ENCODE measurements at regions not wholly inside any gene's neighbourhood (a gene's known extent, or its start where the extent isn't known, plus 50 kb on each side); places are given as distances from the start of the nearest gene placed in this dataset.

GRCh38 chr6:11853678-11854407, 75.2 kb upstream of the ADTRP start:
- DNase-seq (ENCODE audit: low read depth), result no peak
- H3K27me3 ChIP-seq (ENCODE audit: control insufficient read depth, insufficient read depth, low read length), result no peaks in the 10 kb centered on the region
- H3K4me3 ChIP-seq (ENCODE audit: low read depth, low read length), result no peak overlapping the region
- ChIA-PET CTCF (no interaction called here), POLR2A (no interaction called here)
- no peaks in the 10 kb centered on the region for H3K36me3 ChIP-seq (ENCODE audit: control insufficient read depth, insufficient read depth, low read length)
- no peak for TF ChIP-seq CTCF (IDR thresholded peaks at IDR 0.05; ENCODE audit: insufficient read depth, low read depth, low read length)

- Histone ChIP-seq H3K4me3 (ENCODE audit: low read depth, low read length) (no peak overlapping the region), H3K36me3 (ENCODE audit: control insufficient read depth, insufficient read depth, low read length) (no peaks in the 10 kb centered on the region), H3K27me3 (ENCODE audit: control insufficient read depth, insufficient read depth, low read length) (no peaks in the 10 kb centered on the region)
- no peak for DNase-seq (ENCODE audit: low read depth)
- TF ChIP-seq CTCF (IDR thresholded peaks at IDR 0.05; ENCODE audit: insufficient read depth, low read depth, low read length), result no peak
- POLR2A ChIA-PET, result no interaction called here
- CTCF ChIA-PET, result interaction anchor here (0.8 to 1.0 kb wide), 2 partner anchors 11 to 14 kb away, joined by 3 read pairs; no protein-coding TSS in a partner anchor
Measured at GRCh38 chr6:11852061-11852651, 73.6 kb upstream of the ADTRP start.

GRCh38 chr6:11851387-11851786, 72.8 kb upstream of the ADTRP start:
- peak; percentile 81 for DNase-seq (ENCODE audit: low read depth)
- Histone ChIP-seq H3K36me3 (ENCODE audit: control insufficient read depth, insufficient read depth, low read length) (no peaks in the 10 kb centered on the region), H3K27me3 (ENCODE audit: control insufficient read depth, insufficient read depth, low read length) (no peaks in the 10 kb centered on the region), H3K4me3 (ENCODE audit: low read depth, low read length) (no peak overlapping the region)
- no peak for TF ChIP-seq CTCF (IDR thresholded peaks at IDR 0.05; ENCODE audit: insufficient read depth, low read depth, low read length)
- POLR2A ChIA-PET, result no interaction called here
- CTCF ChIA-PET, result no interaction called here

- no peaks in the 10 kb centered on the region for H3K27me3 ChIP-seq (ENCODE audit: control insufficient read depth, insufficient read depth, low read length)
- no peak for DNase-seq (ENCODE audit: low read depth)
- no peaks in the 10 kb centered on the region for H3K36me3 ChIP-seq (ENCODE audit: control insufficient read depth, insufficient read depth, low read length)
- H3K4me3 ChIP-seq (ENCODE audit: low read depth, low read length), result no peak overlapping the region
- no peak for TF ChIP-seq CTCF (IDR thresholded peaks at IDR 0.05; ENCODE audit: insufficient read depth, low read depth, low read length)
- ChIA-PET CTCF (no interaction called here), POLR2A (no interaction called here)
Measured at GRCh38 chr6:11848852-11849731, 70.5 kb upstream of the ADTRP start.

GRCh38 chr6:11848346-11848651, 69.7 kb upstream of the ADTRP start:
- TF ChIP-seq CTCF (IDR thresholded peaks at IDR 0.05; ENCODE audit: insufficient read depth, low read depth, low read length), result no peak
- H3K36me3 ChIP-seq (ENCODE audit: control insufficient read depth, insufficient read depth, low read length), result no peaks in the 10 kb centered on the region
- H3K27me3 ChIP-seq (ENCODE audit: control insufficient read depth, insufficient read depth, low read length), result no peaks in the 10 kb centered on the region
- no peak overlapping the region for H3K4me3 ChIP-seq (ENCODE audit: low read depth, low read length)
- ChIA-PET CTCF (interaction anchor here (1.0 kb wide), 1 partner anchor 33 kb away, joined by 3 read pairs; no protein-coding TSS in a partner anchor), POLR2A (no interaction called here)
- no peak for DNase-seq (ENCODE audit: low read depth)

Measured in BJ (cell line).